Ascending aorta (tissue), 2 donors: ENCODE measurements at regions not wholly inside any gene's neighbourhood (a gene's known extent, or its start where the extent isn't known, plus 50 kb on each side); places are given as distances from the start of the nearest gene placed in this dataset.

Experiments used
- DNase-seq, 2 donors: peaks; one replicate each; pipeline ENCODE4 v3.0.0-alpha.2; 2019; ENCODE audit warnings: low spot score in 2 of 2
- H3K27ac ChIP-seq, 2 donors: fragments of 200-600 bp; sonication (generic); one replicate each; pipeline ENCODE4 v1.5.1; 2016 to 2017; ENCODE audit warnings: mild to moderate bottlenecking in 1 of 2
- H3K27me3 ChIP-seq: fragments of 200-600 bp; sonication (generic); one replicate; pipeline ENCODE4 v1.5.1; 2017
- H3K36me3 ChIP-seq, 2 donors: fragments of 200-600 bp; sonication (generic); one replicate each; pipeline ENCODE4 v1.5.1; 2016
- H3K4me1 ChIP-seq, 2 donors: fragments of 200-600 bp; sonication (generic); one replicate each; pipeline ENCODE4 v1.5.1; 2016 to 2017; ENCODE audit warnings: mild to moderate bottlenecking in 1 of 2
- H3K4me3 ChIP-seq, 2 donors: fragments of 200-600 bp; sonication (generic); one replicate each; pipeline ENCODE4 v1.5.1; 2016 to 2017; ENCODE audit warnings: mild to moderate bottlenecking in 1 of 2
- H3K9me3 ChIP-seq, 2 donors: fragments of 200-600 bp; sonication (generic); one replicate each; pipeline ENCODE4 v1.5.1; 2016
- CTCF ChIP-seq, 3 experiments: fragments of 200-600 bp in 2 of 3; fragments of 450-650 bp in 1 of 3; sonication (generic) in 2 of 3; IDR thresholded peaks; one replicate each; pipeline ENCODE4 v1.5.1; 2016 to 2019; ENCODE audit warnings: antibody characterized with exemption in 3 of 3, mild to moderate bottlenecking in 1 of 3, moderate library complexity in 1 of 3
- intact Hi-C: fragments of 100-400 bp; cut with DNase I; formaldehyde crosslinking; loops from one replicate; pipeline ENCODE4 v1.15.1; 2023

GRCh38 chr4:24067367-24068193 lies 177.7 kb upstream of the PPARGC1A start:
- Histone ChIP-seq H3K4me1 (no peaks in the 10 kb centered on the region), H3K36me3 (no peaks in the 10 kb centered on the region)
- DNase-seq, result no peak

GRCh38 chr4:24065974-24066373 lies 176.1 kb upstream of the PPARGC1A start:
- Histone ChIP-seq H3K4me3 (no peak overlapping the region), H3K36me3 (no peaks in the 10 kb centered on the region), H3K27me3 (no peaks in the 10 kb centered on the region), H3K9me3 (no peaks in the 10 kb centered on the region), H3K27ac (no peak overlapping the region), H3K4me1 (no peaks in the 10 kb centered on the region)
- DNase-seq, result no peak
- intact Hi-C loops, result no loop called here
- no peak for TF ChIP-seq CTCF (IDR thresholded peaks at IDR 0.05)

More at GRCh38 chr4:24067367-24068193, 177.7 kb upstream of the PPARGC1A start:
- no peak for TF ChIP-seq CTCF (IDR thresholded peaks at IDR 0.05)
- intact Hi-C loops, result no loop called here
- Histone ChIP-seq H3K27me3 (no peaks in the 10 kb centered on the region), H3K27ac (no peak overlapping the region), H3K4me3 (no peak overlapping the region), H3K9me3 (no peaks in the 10 kb centered on the region)

GRCh38 chr4:24063731-24064130 lies 173.9 kb upstream of the PPARGC1A start:
- no peaks in the 10 kb centered on the region for H3K9me3 ChIP-seq
- H3K27me3 ChIP-seq, result no peaks in the 10 kb centered on the region
- H3K36me3 ChIP-seq, result no peaks in the 10 kb centered on the region
- no peak for DNase-seq
- intact Hi-C loops, result no loop called here
- TF ChIP-seq CTCF (IDR thresholded peaks at IDR 0.05), result no peak
- H3K4me3 ChIP-seq, result no peak overlapping the region
- no peak overlapping the region for H3K27ac ChIP-seq
- no peaks in the 10 kb centered on the region for H3K4me1 ChIP-seq

GRCh38 chr4:24060932-24061331 lies 171.1 kb upstream of the PPARGC1A start:
- DNase-seq, result no peak
- no peak overlapping the region for H3K27ac ChIP-seq
- H3K27me3 ChIP-seq, result no peaks in the 10 kb centered on the region
- H3K9me3 ChIP-seq, result no peaks in the 10 kb centered on the region
- no peaks in the 10 kb centered on the region for H3K36me3 ChIP-seq
- intact Hi-C loops, result no loop called here
- H3K4me3 ChIP-seq, result no peak overlapping the region
- no peak for TF ChIP-seq CTCF (IDR thresholded peaks at IDR 0.05)
- H3K4me1 ChIP-seq, result no peaks in the 10 kb centered on the region

GRCh38 chr4:24059839-24060238 lies 170.0 kb upstream of the PPARGC1A start:
- Histone ChIP-seq H3K27ac (no peak overlapping the region), H3K27me3 (no peaks in the 10 kb centered on the region), H3K4me3 (no peak overlapping the region), H3K9me3 (no peaks in the 10 kb centered on the region), H3K4me1 (no peaks in the 10 kb centered on the region), H3K36me3 (no peaks in the 10 kb centered on the region)
- DNase-seq, result no peak
- intact Hi-C loops, result no loop called here
- TF ChIP-seq CTCF (IDR thresholded peaks at IDR 0.05), result no peak
